SK-N-SH (cell line): ENCODE measurements at regions not wholly inside any gene's neighbourhood (a gene's known extent, or its start where the extent isn't known, plus 50 kb on each side); places are given as distances from the start of the nearest gene placed in this dataset.

ENCODE experiments used
- CTCF ChIA-PET: fragments of 300-600, 350-600 bp; formaldehyde crosslinking; extraction: SDS; loops from one replicate; lab custom pipeline; 2021; lab: Yijun Ruan, JAX
- POLR2A ChIA-PET: fragments of 350-600 bp; sonication (Branson Sonifier 250); formaldehyde crosslinking; extraction: SDS; loops from one replicate; lab custom pipeline; 2020; ENCODE audit warnings: antibody characterized with exemption, inconsistent platforms; lab: Yijun Ruan, JAX
- DNase-seq: peaks from one replicate; pipeline ENCODE4 v3.0.0; 2012
- H2AFZ ChIP-seq: fragments of 200-600 bp; sonication (generic); 2 replicates; pipeline ENCODE4 v1.8.1; 2016; ENCODE audit warnings: antibody characterized with exemption, mild to moderate bottlenecking, low read depth
- H3F3A ChIP-seq: fragments of 200-600 bp; sonication (generic); replicated peaks from 2 replicates; pipeline ENCODE3; 2016; ENCODE audit warnings: antibody characterized with exemption, mild to moderate bottlenecking; ENCODE audit not compliant: insufficient read depth
- H3K27ac ChIP-seq, 2 experiments: fragments of 200-500 bp in 1 of 2; fragments of 200-600 bp in 1 of 2; sonication (Bioruptor generic) in 1 of 2; sonication (generic), shearing (Covaris generic) in 1 of 2; 2 replicates each; pipeline versions ENCODE4 v1.5.1 to v1.6.1; 2014 to 2016; ENCODE audit warnings: low read depth in 2 of 2, inconsistent platforms in 1 of 2, low read length in 1 of 2, mild to moderate bottlenecking in 1 of 2, mixed read lengths in 1 of 2
- H3K27me3 ChIP-seq: fragments of 200-600 bp; sonication (generic), shearing (Covaris generic); 2 replicates; pipeline ENCODE4 v1.6.1; 2016; ENCODE audit warnings: mixed run types; ENCODE audit not compliant: insufficient read depth
- H3K36me3 ChIP-seq, 2 experiments: fragments of 200-500 bp in 1 of 2; fragments of 200-600 bp in 1 of 2; sonication (Bioruptor generic) in 1 of 2; sonication (generic) in 1 of 2; replicated peaks in 1 of 2; 2 replicates each; pipeline versions ENCODE3 to v1.5.1; 2014 to 2016; ENCODE audit warnings: low read length in 1 of 2, mild to moderate bottlenecking in 1 of 2; ENCODE audit not compliant: insufficient read depth in 2 of 2, control insufficient read depth in 1 of 2
- H3K4me1 ChIP-seq, 2 experiments: fragments of 200-500 bp in 1 of 2; fragments of 200-600 bp in 1 of 2; sonication (Bioruptor generic) in 1 of 2; sonication (generic), shearing (Covaris generic) in 1 of 2; 2 replicates each; pipeline versions ENCODE4 v1.5.1 to v1.6.1; 2014 to 2016; ENCODE audit warnings: low read depth in 1 of 2, low read length in 1 of 2, mixed run types in 1 of 2; ENCODE audit not compliant: insufficient read depth in 2 of 2, control insufficient read depth in 1 of 2
- H3K4me2 ChIP-seq: fragments of 200-600 bp; sonication (generic), shearing (Covaris generic); 2 replicates; pipeline ENCODE4 v1.6.1; 2017; ENCODE audit warnings: mixed run types
- H3K4me3 ChIP-seq, 2 experiments: fragments of 200-500 bp in 1 of 2; fragments of 200-600 bp in 1 of 2; sonication (Bioruptor generic) in 1 of 2; sonication (generic), shearing (Covaris generic) in 1 of 2; 2 replicates each; pipeline versions ENCODE4 v1.5.1 to v1.8.1; 2014 to 2016; ENCODE audit warnings: low read depth in 2 of 2, inconsistent platforms in 1 of 2, low read length in 1 of 2, mild to moderate bottlenecking in 1 of 2, mixed read lengths in 1 of 2, moderate library complexity in 1 of 2
- H3K79me2 ChIP-seq: fragments of 200-600 bp; sonication (generic); 2 replicates; pipeline ENCODE4 v1.8.1; 2017; ENCODE audit warnings: mild to moderate bottlenecking; ENCODE audit not compliant: insufficient read depth
- H3K9ac ChIP-seq: fragments of 200-600 bp; sonication (generic); 2 replicates; pipeline ENCODE4 v1.6.1; 2017; ENCODE audit warnings: mixed run types
- H3K9me2 ChIP-seq: fragments of 200-600 bp; sonication (generic); 2 replicates; pipeline ENCODE4 v1.6.1; 2017; ENCODE audit warnings: mixed run types
- H3K9me3 ChIP-seq: fragments of 200-600 bp; sonication (generic); 2 replicates; pipeline ENCODE4 v1.6.1; 2017; ENCODE audit warnings: mixed run types, mild to moderate bottlenecking, moderate library complexity
- H4K20me1 ChIP-seq: fragments of 200-600 bp; sonication (generic); 2 replicates; pipeline ENCODE4 v1.6.1; 2017; ENCODE audit warnings: mild to moderate bottlenecking, mixed run types; ENCODE audit not compliant: insufficient read depth
- CHD2 ChIP-seq: fragments of 150-350 bp; IDR thresholded peaks from 2 replicates; pipeline ENCODE4 v1.6.1; 2018; ENCODE audit warnings: low read length; ENCODE audit not compliant: partially characterized antibody
- ELF1 ChIP-seq: IDR thresholded peaks from 2 replicates; pipeline ENCODE4 v1.4.0; 2012
- EP300 ChIP-seq, 2 experiments: IDR thresholded peaks; 2 replicates each; pipeline versions ENCODE4 v1.4.0 to v1.6.1; 2012; ENCODE audit warnings: borderline replicate concordance in 1 of 2, low read depth in 1 of 2, low read length in 1 of 2
- EZH2phosphoT487 ChIP-seq: fragments of 200-600 bp; sonication (generic); IDR thresholded peaks from 2 replicates; pipeline ENCODE4 v1.6.1; 2017; ENCODE audit warnings: low read depth, mixed run types, mild to moderate bottlenecking, antibody characterized with exemption, moderate library complexity, borderline replicate concordance
- GABPA ChIP-seq: IDR thresholded peaks from 2 replicates; pipeline ENCODE4 v1.4.0; 2012; ENCODE audit warnings: low read depth, mild to moderate bottlenecking
- NFIC ChIP-seq: IDR thresholded peaks from 2 replicates; pipeline ENCODE4 v1.4.0; 2012; ENCODE audit warnings: borderline replicate concordance
- NRF1 ChIP-seq: IDR thresholded peaks from 2 replicates; pipeline ENCODE4 v1.6.1; 2012; ENCODE audit warnings: low read depth, mild to moderate bottlenecking, low read length
- PBX3 ChIP-seq: IDR thresholded peaks from 2 replicates; pipeline ENCODE4; 2012
- RAD21 ChIP-seq: IDR thresholded peaks from 2 replicates; pipeline ENCODE4 v1.6.1; 2012; ENCODE audit warnings: mild to moderate bottlenecking, low read length
- RXRA ChIP-seq: IDR thresholded peaks from 2 replicates; pipeline ENCODE4 v1.4.0; 2012; ENCODE audit warnings: low read depth, mild to moderate bottlenecking, borderline replicate concordance
- TAF1 ChIP-seq: IDR thresholded peaks from 2 replicates; pipeline ENCODE4 v1.6.1; 2012; ENCODE audit warnings: low read depth, mild to moderate bottlenecking, low read length, moderate library complexity, borderline replicate concordance
- USF2 ChIP-seq: fragments of 150-350 bp; IDR thresholded peaks from 2 replicates; pipeline ENCODE4 v1.6.1; 2017; ENCODE audit warnings: antibody characterized with exemption, low read length, low read depth, borderline replicate concordance
- WGBS: methylation state at CpG from one replicate; pipeline ENCODE4 v1.1.6; 2017; ENCODE audit warnings: low lambda C conversion rate; 5-methylcytosine and 5-hydroxymethylcytosine counted together
- TF ChIP-seq, protein P1 (sequence below): fragments of 150-350 bp; IDR thresholded peaks from 2 replicates; pipeline ENCODE4 v1.6.1; 2016; ENCODE audit warnings: mild to moderate bottlenecking, low read depth, low read length
- TF ChIP-seq, protein P2 (sequence below): IDR thresholded peaks from 2 replicates; pipeline ENCODE4 v1.4.0; 2012; ENCODE audit warnings: low read depth, borderline replicate concordance
- TF ChIP-seq, protein P3 (sequence below): IDR thresholded peaks from 2 replicates; pipeline ENCODE4 v1.6.1; 2012; ENCODE audit warnings: mild to moderate bottlenecking, low read depth, low read length, moderate library complexity

GRCh38 chr3:40837300-40837699 is 312.5 kb downstream of the ZNF621 start:
- Histone ChIP-seq H2AFZ (no peak overlapping the region), H3K27ac (no peak overlapping the region)
- TF ChIP-seq RAD21 (no peak), RXRA (no peak)
- TF ChIP-seq, protein P1, sequence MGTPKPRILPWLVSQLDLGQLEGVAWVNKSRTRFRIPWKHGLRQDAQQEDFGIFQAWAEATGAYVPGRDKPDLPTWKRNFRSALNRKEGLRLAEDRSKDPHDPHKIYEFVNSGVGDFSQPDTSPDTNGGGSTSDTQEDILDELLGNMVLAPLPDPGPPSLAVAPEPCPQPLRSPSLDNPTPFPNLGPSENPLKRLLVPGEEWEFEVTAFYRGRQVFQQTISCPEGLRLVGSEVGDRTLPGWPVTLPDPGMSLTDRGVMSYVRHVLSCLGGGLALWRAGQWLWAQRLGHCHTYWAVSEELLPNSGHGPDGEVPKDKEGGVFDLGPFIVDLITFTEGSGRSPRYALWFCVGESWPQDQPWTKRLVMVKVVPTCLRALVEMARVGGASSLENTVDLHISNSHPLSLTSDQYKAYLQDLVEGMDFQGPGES: no peak
- TF ChIP-seq, protein P2, sequence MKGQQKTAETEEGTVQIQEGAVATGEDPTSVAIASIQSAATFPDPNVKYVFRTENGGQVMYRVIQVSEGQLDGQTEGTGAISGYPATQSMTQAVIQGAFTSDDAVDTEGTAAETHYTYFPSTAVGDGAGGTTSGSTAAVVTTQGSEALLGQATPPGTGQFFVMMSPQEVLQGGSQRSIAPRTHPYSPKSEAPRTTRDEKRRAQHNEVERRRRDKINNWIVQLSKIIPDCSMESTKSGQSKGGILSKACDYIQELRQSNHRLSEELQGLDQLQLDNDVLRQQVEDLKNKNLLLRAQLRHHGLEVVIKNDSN: no peak
- TF ChIP-seq, protein P3, sequence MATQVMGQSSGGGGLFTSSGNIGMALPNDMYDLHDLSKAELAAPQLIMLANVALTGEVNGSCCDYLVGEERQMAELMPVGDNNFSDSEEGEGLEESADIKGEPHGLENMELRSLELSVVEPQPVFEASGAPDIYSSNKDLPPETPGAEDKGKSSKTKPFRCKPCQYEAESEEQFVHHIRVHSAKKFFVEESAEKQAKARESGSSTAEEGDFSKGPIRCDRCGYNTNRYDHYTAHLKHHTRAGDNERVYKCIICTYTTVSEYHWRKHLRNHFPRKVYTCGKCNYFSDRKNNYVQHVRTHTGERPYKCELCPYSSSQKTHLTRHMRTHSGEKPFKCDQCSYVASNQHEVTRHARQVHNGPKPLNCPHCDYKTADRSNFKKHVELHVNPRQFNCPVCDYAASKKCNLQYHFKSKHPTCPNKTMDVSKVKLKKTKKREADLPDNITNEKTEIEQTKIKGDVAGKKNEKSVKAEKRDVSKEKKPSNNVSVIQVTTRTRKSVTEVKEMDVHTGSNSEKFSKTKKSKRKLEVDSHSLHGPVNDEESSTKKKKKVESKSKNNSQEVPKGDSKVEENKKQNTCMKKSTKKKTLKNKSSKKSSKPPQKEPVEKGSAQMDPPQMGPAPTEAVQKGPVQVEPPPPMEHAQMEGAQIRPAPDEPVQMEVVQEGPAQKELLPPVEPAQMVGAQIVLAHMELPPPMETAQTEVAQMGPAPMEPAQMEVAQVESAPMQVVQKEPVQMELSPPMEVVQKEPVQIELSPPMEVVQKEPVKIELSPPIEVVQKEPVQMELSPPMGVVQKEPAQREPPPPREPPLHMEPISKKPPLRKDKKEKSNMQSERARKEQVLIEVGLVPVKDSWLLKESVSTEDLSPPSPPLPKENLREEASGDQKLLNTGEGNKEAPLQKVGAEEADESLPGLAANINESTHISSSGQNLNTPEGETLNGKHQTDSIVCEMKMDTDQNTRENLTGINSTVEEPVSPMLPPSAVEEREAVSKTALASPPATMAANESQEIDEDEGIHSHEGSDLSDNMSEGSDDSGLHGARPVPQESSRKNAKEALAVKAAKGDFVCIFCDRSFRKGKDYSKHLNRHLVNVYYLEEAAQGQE: no peak
- TF ChIP-seq, all 33 proteins: peak for 0
- no peaks in the 10 kb centered on the region for H3K9me2 ChIP-seq
- no peaks in the 10 kb centered on the region for H3F3A ChIP-seq
- H3K9me3 ChIP-seq: no peaks in the 10 kb centered on the region
- no peaks in the 10 kb centered on the region for H3K4me1 ChIP-seq
- no peaks in the 10 kb centered on the region for H4K20me1 ChIP-seq
- ChIA-PET POLR2A (no interaction called here), CTCF (no interaction called here)
- no peak for DNase-seq
- H3K79me2 ChIP-seq: no peaks in the 10 kb centered on the region
- 75% methylated on average over 2 of the region's 2 CpGs for WGBS
- H3K4me3 ChIP-seq: no peak overlapping the region
- H3K9ac ChIP-seq: no peak overlapping the region
- no peaks in the 10 kb centered on the region for H3K36me3 ChIP-seq
- no peak overlapping the region for H3K4me2 ChIP-seq
- no peaks in the 10 kb centered on the region for H3K27me3 ChIP-seq

DNA sequence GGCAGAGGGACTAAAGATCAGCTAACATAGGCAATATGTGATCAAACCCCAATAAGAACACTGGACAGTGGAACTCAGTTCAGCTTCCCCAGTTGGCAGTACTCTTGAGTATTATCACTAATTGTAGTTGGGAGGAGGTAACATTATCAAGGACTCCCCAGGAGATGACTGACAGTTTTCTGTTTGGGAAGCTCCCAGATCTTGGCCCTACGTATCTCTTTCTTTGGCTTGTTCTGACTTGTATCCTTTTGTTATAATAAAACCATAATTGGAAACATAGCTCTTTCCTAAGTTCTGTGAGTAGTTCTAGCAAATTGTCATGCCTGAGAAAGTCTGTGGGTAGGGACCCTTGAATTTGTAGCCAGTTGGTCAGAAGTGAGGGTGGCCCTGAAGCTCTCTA is 316.4 kb downstream of the ZNF621 start:
- Histone ChIP-seq H3K79me2 (no peaks in the 10 kb centered on the region), H3K27me3 (no peaks in the 10 kb centered on the region), H3K4me3 (no peak overlapping the region), H3K9ac (no peak overlapping the region), H3K27ac (no peak overlapping the region), H3K9me2 (no peaks in the 10 kb centered on the region), H3K4me1 (peaks cover 0 to 5% of the 10 kb centered on the region in 2 experiments; a peak in 1 of 4 replicates), H3K9me3 (no peaks in the 10 kb centered on the region), H3K36me3 (no peaks in the 10 kb centered on the region), H3K4me2 (no peak overlapping the region), H4K20me1 (no peaks in the 10 kb centered on the region), H2AFZ (no peak overlapping the region), H3F3A (no peaks in the 10 kb centered on the region)
- CTCF ChIA-PET: interaction anchor here (0.7 kb wide), 1 partner anchor 10 kb away, joined by 3 read pairs; no protein-coding TSS in a partner anchor
- no peak for DNase-seq
- WGBS: 19% methylated on average over 1 of the region's 1 CpG
- POLR2A ChIA-PET: no interaction called here
- TF ChIP-seq RXRA (no peak), NRF1 (no peak), CHD2 (no peak), PBX3 (no peak), RAD21 (no peak), EZH2phosphoT487 (no peak), ELF1 (no peak), EP300 (IDR thresholded peaks at IDR 0.05; ENCODE audit: borderline replicate concordance in 1 of 2, low read depth in 1 of 2, low read length in 1 of 2) (no peak), USF2 (no peak), NFIC (no peak), GABPA (no peak), TAF1 (no peak)
- TF ChIP-seq, protein P3: no peak
